ENCODE measurements at regions not wholly inside any gene's neighbourhood (a gene's known extent, or its start where the extent isn't known, plus 50 kb on each side); places are given as distances from the start of the nearest gene placed in this dataset.

DNA sequence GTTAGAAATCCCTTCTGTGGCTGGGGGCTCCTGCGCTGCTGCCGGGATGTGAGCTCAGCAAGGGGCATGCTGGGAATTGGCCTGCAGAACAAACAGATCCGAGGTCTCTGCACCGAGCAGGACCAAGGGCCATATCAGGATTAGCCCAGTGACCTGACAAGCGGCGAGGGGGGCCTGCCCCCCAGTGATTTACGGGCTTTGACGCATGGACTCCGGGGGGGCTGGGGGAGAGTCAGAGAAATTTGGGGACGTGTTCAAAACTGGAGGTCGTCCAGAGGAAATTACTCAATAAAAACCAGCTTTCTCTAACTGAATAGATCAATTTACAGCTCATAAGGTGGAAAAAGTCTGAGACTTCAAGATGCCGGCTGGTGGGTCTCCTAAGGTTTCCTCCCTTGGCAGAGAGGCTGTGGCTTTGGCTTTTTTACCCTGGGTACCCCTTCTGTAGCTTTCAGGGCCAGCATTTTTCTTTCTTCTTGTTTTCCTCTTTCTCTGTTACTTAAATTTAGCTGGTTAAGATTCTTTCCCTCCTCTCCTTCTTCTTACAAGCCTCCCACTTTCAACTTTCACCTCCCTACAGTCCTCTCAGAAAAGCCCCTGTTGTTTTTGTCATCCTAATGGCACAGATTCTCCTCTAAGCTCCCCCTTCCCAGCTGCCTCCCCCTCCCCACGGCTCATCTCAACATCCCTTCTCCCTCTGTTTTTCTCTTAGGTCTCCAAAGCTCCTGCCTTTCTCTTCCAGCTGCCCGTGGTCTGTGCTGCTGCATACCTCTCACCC, 551.0 kb downstream of the CCDC171 start:
- H3K9me3 Mint-ChIP-seq (ENCODE audit: unreplicated experiment): no peaks in the 10 kb centered on the region
- H3K4me3 Mint-ChIP-seq (ENCODE audit: unreplicated experiment): no peak overlapping the region
- TF ChIP-seq, protein P1, sequence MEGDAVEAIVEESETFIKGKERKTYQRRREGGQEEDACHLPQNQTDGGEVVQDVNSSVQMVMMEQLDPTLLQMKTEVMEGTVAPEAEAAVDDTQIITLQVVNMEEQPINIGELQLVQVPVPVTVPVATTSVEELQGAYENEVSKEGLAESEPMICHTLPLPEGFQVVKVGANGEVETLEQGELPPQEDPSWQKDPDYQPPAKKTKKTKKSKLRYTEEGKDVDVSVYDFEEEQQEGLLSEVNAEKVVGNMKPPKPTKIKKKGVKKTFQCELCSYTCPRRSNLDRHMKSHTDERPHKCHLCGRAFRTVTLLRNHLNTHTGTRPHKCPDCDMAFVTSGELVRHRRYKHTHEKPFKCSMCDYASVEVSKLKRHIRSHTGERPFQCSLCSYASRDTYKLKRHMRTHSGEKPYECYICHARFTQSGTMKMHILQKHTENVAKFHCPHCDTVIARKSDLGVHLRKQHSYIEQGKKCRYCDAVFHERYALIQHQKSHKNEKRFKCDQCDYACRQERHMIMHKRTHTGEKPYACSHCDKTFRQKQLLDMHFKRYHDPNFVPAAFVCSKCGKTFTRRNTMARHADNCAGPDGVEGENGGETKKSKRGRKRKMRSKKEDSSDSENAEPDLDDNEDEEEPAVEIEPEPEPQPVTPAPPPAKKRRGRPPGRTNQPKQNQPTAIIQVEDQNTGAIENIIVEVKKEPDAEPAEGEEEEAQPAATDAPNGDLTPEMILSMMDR (IDR thresholded peaks at IDR 0.05; ENCODE audit: unreplicated experiment): no peak
- POLR2A ChIA-PET: no interaction called here
- no peaks in the 10 kb centered on the region for H3K27me3 Mint-ChIP-seq (ENCODE audit: insufficient read depth, unreplicated experiment)
- CTCF ChIA-PET: interaction anchor here (0.6 to 1.1 kb wide), 3 partner anchors 24 to 227 kb away, joined by 3 read pairs; no protein-coding TSS in a partner anchor
- no peaks in the 10 kb centered on the region for H3K36me3 Mint-ChIP-seq (ENCODE audit: insufficient read depth, unreplicated experiment)
- BruUV-seq (replicated peaks): no TSS peak
- intact Hi-C loops (cut with micrococcal nuclease): no loop called here
- no peak for DNase-seq (ENCODE audit: unreplicated experiment)
- no peaks in the 10 kb centered on the region for H3K4me1 Mint-ChIP-seq (ENCODE audit: insufficient read depth, unreplicated experiment)
- no peak overlapping the region for H3K27ac Mint-ChIP-seq (ENCODE audit: low read depth, unreplicated experiment)

DNA sequence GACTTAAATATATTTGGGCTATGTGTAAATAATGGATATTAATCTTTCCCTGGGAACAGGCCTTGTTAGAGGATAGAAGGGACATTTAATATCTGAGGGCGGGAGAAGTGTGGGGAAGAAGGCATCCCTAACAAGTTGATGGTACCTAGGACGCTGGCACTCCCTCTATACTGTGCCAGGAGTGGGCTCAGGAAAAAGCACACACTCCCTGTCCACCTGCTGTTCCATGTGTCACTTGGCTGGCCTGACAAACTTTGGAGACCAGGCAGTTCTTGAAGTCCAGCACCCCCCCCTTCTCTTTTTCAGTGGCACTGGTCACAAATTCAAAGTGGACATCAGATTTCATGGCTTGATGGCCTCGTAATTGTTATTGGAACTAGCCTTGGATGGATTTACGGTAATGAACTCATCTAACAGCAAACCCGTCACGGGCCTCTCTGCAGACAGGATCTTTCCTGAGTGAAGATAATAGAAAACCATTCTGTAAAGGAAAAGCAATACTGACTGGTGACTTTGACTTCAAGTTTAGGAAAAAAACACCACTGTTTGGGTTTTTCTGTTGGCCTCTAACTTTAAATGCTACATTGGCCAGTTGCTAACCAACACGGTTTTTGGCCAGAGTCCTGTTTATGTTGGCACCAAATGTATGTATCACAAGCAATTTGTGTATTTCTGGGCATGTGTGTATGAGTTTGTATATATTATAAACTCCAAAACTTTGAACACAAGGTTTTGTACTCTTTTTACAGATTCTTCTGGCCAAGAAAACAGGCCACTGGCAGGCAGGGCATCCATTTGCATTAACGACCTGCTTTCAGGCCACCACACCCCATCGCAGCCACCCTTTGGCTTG, 552.6 kb downstream of the CCDC171 start:
- ChIA-PET POLR2A (no interaction called here), CTCF (no interaction called here)
- intact Hi-C loops (cut with micrococcal nuclease): no loop called here
- peak; percentile 55 for DNase-seq (ENCODE audit: unreplicated experiment)
- BruUV-seq (replicated peaks): no TSS peak
- Mint-ChIP-seq H3K36me3 (ENCODE audit: insufficient read depth, unreplicated experiment) (no peaks in the 10 kb centered on the region), H3K27me3 (ENCODE audit: insufficient read depth, unreplicated experiment) (no peaks in the 10 kb centered on the region), H3K9me3 (ENCODE audit: unreplicated experiment) (no peaks in the 10 kb centered on the region), H3K27ac (ENCODE audit: low read depth, unreplicated experiment) (no peak overlapping the region), H3K4me1 (ENCODE audit: insufficient read depth, unreplicated experiment) (no peaks in the 10 kb centered on the region), H3K4me3 (ENCODE audit: unreplicated experiment) (no peak overlapping the region)
- TF ChIP-seq, protein P1 (IDR thresholded peaks at IDR 0.05; ENCODE audit: unreplicated experiment): no peak

DNA sequence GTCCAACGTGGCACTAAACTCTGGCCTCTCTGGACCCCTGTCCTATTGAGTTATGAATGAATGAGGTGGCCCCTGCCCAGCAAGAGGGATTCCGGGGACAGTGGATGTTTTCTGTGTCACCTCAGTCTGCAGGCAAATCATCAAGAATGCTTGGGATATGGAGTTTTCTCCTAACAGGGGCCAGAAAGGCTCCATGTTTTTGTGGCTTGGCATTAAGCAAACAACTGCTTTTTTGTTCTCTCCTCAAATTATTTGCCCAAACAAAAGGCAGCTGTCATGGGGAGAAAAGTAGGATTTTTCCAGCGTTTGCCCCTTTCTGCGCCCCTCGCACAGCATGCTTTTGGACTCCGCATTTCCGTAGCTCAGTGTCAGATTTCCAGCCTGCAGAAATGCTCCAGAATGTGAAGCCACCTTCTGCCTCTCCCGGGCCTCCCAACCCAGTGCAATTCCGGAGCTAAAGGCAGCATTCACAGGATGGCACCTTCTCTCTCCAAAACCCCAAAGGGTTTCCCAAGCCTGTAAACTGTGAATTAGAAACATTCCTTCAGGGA, 553.3 kb downstream of the CCDC171 start:
- CTCF ChIA-PET: no interaction called here
- no peak overlapping the region for H3K27ac Mint-ChIP-seq (ENCODE audit: low read depth, unreplicated experiment)
- no peak for DNase-seq (ENCODE audit: unreplicated experiment)
- intact Hi-C loops (cut with micrococcal nuclease): no loop called here
- H3K36me3 Mint-ChIP-seq (ENCODE audit: insufficient read depth, unreplicated experiment): no peaks in the 10 kb centered on the region
- no peaks in the 10 kb centered on the region for H3K9me3 Mint-ChIP-seq (ENCODE audit: unreplicated experiment)
- TF ChIP-seq, protein P1 (IDR thresholded peaks at IDR 0.05; ENCODE audit: unreplicated experiment): no peak
- no peaks in the 10 kb centered on the region for H3K4me1 Mint-ChIP-seq (ENCODE audit: insufficient read depth, unreplicated experiment)
- H3K4me3 Mint-ChIP-seq (ENCODE audit: unreplicated experiment): no peak overlapping the region
- H3K27me3 Mint-ChIP-seq (ENCODE audit: insufficient read depth, unreplicated experiment): no peaks in the 10 kb centered on the region
- BruUV-seq (replicated peaks): no TSS peak
- POLR2A ChIA-PET: no interaction called here

DNA sequence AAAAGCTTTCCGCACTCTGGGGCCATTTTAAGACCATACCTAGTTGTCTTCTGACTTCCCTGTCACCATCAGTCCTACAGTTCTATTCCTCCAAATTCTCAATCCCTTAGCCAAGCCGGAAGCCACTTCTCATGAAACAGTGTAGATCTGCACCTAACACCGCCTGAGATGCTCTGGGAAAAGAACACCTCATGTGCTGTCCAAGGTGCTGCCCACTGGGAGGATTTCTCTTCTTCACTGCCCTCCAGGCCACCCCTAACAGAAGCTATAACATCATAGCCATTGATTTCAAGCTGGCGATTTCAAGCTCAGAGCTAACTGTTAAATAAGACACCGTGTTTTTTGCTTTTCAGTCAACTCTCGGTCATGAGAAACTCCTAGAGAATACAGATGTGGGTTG, 559.3 kb downstream of the CCDC171 start:
- Mint-ChIP-seq H3K9me3 (ENCODE audit: unreplicated experiment) (no peaks in the 10 kb centered on the region), H3K4me1 (ENCODE audit: insufficient read depth, unreplicated experiment) (no peaks in the 10 kb centered on the region), H3K27me3 (ENCODE audit: insufficient read depth, unreplicated experiment) (no peaks in the 10 kb centered on the region), H3K27ac (ENCODE audit: low read depth, unreplicated experiment) (no peak overlapping the region), H3K4me3 (ENCODE audit: unreplicated experiment) (no peak overlapping the region), H3K36me3 (ENCODE audit: insufficient read depth, unreplicated experiment) (no peaks in the 10 kb centered on the region)
- TF ChIP-seq, protein P1 (IDR thresholded peaks at IDR 0.05; ENCODE audit: unreplicated experiment): no peak
- CTCF ChIA-PET: interaction anchor here (0.7 to 0.9 kb wide), 2 partner anchors 21 to 29 kb away, joined by 3 to 4 read pairs; no protein-coding TSS in a partner anchor
- POLR2A ChIA-PET: no interaction called here
- peak; percentile 23 for DNase-seq (ENCODE audit: unreplicated experiment)
- BruUV-seq (replicated peaks): no TSS peak
- intact Hi-C loops (cut with micrococcal nuclease): no loop called here
